Astrocyte (in vitro differentiated cells and primary cell): ENCODE measurements at regions not wholly inside any gene's neighbourhood (a gene's known extent, or its start where the extent isn't known, plus 50 kb on each side); places are given as distances from the start of the nearest gene placed in this dataset.

ENCODE experiments used
- CTCF ChIP-seq: IDR thresholded peaks from 2 replicates; pipeline ENCODE4 v1.5.1; 2011; ENCODE audit warnings: low read depth, mild to moderate bottlenecking, inconsistent platforms, low read length, moderate library complexity; ENCODE audit not compliant: insufficient read depth
- EZH2 ChIP-seq: IDR thresholded peaks from 2 replicates; pipeline ENCODE4 v1.6.1; 2012; ENCODE audit warnings: mild to moderate bottlenecking, low read length, inconsistent platforms; ENCODE audit not compliant: insufficient read depth

- TF ChIP-seq CTCF (no peak), EZH2 (no peak)
Observed at GRCh38 chr5:115699967-115700366, 74.1 kb upstream of the TMED7 start.
